ENCODE measurements at regions not wholly inside any gene's neighbourhood (a gene's known extent, or its start where the extent isn't known, plus 50 kb on each side); places are given as distances from the start of the nearest gene placed in this dataset.

GRCh38 chr20:20970841-20971240 is 135.3 kb downstream of the LINC00237 start:
- TF ChIP-seq, protein P1, sequence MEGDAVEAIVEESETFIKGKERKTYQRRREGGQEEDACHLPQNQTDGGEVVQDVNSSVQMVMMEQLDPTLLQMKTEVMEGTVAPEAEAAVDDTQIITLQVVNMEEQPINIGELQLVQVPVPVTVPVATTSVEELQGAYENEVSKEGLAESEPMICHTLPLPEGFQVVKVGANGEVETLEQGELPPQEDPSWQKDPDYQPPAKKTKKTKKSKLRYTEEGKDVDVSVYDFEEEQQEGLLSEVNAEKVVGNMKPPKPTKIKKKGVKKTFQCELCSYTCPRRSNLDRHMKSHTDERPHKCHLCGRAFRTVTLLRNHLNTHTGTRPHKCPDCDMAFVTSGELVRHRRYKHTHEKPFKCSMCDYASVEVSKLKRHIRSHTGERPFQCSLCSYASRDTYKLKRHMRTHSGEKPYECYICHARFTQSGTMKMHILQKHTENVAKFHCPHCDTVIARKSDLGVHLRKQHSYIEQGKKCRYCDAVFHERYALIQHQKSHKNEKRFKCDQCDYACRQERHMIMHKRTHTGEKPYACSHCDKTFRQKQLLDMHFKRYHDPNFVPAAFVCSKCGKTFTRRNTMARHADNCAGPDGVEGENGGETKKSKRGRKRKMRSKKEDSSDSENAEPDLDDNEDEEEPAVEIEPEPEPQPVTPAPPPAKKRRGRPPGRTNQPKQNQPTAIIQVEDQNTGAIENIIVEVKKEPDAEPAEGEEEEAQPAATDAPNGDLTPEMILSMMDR (IDR thresholded peaks at IDR 0.05): no peak
- no peak for TF ChIP-seq ZFX (IDR thresholded peaks at IDR 0.05; ENCODE audit: borderline replicate concordance)
- H3K27ac ChIP-seq: no peak overlapping the region

DNA sequence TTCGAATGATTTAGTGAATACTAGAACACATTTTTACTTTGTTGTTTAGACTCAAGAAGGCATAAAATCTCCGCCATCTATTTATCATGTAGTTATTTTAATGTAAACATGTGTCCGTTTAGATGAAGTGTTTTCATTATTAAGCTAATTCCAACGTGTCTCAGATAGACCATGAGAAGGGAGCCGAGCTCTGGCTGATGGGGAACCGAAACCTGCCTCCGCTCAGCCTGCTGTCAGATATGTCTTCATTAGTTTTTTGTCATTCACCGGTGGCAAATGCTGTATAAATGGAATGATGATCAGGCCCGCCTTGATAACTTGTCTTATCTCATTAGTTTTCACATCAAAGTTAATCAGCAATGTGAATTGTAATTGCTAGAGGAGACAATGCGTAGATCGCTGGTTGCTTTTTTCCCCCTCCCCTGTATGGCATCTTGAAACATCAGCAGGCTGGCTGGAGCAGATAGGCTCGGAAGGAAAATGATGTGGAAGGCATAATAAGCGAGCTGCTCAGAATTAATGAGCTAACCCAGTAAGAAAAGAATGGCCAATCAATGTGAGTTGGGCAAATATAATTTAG is 136.4 kb downstream of the LINC00237 start:
- TF ChIP-seq, protein P1 (IDR thresholded peaks at IDR 0.05): no peak
- TF ChIP-seq ZFX (IDR thresholded peaks at IDR 0.05; ENCODE audit: borderline replicate concordance): no peak
- H3K27ac ChIP-seq: no peak overlapping the region

- TF ChIP-seq, protein P1 (IDR thresholded peaks at IDR 0.05): no peak
- TF ChIP-seq ZFX (IDR thresholded peaks at IDR 0.05; ENCODE audit: borderline replicate concordance): no peak
- H3K27ac ChIP-seq: no peak overlapping the region
These were observed 138.5 kb downstream of the LINC00237 start for GRCh38 chr20:20967564-20968184.

DNA sequence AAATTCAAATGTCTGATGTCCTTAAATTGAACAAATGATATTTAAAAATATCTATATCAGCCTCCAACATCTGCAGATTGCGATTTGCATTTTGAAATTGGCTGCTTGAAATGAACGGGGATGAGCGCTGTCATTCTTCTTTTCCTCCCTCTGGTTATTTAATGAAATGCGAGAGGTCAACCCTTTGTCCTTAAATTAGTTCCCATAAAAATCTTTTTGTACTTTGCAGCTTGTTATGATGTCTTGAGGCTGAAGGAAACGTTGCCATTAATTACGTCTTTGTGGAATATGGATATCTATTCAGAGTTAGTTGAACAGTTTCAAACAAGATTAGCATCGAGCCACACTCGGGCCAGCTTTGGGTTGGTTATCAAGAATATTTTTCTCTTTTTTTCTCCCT is 140.0 kb downstream of the LINC00237 start:
- no peak overlapping the region for H3K27ac ChIP-seq
- TF ChIP-seq ZFX (IDR thresholded peaks at IDR 0.05; ENCODE audit: borderline replicate concordance): no peak

- TF ChIP-seq, protein P1 (IDR thresholded peaks at IDR 0.05): no peak
- no peak overlapping the region for H3K27ac ChIP-seq
These were observed 147.0 kb downstream of the LINC00237 start for GRCh38 chr20:20959031-20959755.

GRCh38 chr20:20956513-20956931 is 149.6 kb downstream of the LINC00237 start:
- no peak for TF ChIP-seq ZFX (IDR thresholded peaks at IDR 0.05; ENCODE audit: borderline replicate concordance)
- TF ChIP-seq, protein P1 (IDR thresholded peaks at IDR 0.05): no peak

DNA sequence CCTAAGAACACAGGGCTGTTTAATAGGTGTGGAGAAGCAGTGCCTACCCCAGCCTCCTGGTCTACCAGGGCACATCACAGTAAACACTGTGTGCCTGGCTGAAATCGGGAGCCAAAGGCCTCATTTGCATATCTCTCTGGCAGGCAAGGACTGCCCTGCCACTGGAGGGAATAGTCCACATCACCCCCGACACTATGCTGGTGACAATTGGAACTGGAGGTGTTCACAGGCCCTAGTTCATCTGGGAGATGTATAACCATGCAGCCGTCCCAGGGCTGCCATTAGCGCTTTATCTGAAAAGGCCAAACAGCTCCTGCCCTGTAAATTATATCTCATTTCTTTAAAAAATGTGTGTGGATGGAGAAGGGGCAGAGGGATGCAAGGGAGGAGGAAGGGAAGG is 150.3 kb downstream of the LINC00237 start:
- H3K27ac ChIP-seq: no peak overlapping the region
- no peak for TF ChIP-seq ZFX (IDR thresholded peaks at IDR 0.05; ENCODE audit: borderline replicate concordance)
- TF ChIP-seq, protein P1 (IDR thresholded peaks at IDR 0.05): no peak

More at GRCh38 chr20:20956513-20956931, 149.6 kb downstream of the LINC00237 start:
- H3K27ac ChIP-seq: no peak overlapping the region

Measured in 22Rv1 (cell line).